ENCODE measurements at regions not wholly inside any gene's neighbourhood (a gene's known extent, or its start where the extent isn't known, plus 50 kb on each side); places are given as distances from the start of the nearest gene placed in this dataset.

- H3K4me3 ChIP-seq (ENCODE audit: low read depth, low read length): no peak overlapping the region
These were observed 1135.4 kb downstream of the XPNPEP1 start for GRCh38 chr10:108787932-108788331.

DNA sequence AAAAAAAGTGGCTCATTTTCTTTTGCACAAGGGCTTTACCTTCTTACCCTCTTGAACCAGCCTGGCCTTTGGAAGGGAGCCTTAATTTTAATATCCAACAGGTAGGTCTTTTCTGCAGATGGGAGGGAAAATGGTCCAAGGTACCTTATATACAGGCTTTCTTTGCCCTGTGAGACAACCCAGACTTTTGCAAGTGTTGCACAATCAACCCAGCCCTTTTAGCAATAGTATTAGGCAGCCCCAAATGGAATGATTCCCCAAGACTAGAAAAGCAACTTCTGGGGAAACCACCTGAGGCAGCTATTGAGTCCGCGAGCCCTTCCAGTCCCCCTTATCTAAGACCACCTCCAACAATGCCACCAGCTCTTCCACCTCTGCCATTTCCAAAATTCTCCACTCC is 1138.3 kb downstream of the XPNPEP1 start:
- TF ChIP-seq, protein P1, sequence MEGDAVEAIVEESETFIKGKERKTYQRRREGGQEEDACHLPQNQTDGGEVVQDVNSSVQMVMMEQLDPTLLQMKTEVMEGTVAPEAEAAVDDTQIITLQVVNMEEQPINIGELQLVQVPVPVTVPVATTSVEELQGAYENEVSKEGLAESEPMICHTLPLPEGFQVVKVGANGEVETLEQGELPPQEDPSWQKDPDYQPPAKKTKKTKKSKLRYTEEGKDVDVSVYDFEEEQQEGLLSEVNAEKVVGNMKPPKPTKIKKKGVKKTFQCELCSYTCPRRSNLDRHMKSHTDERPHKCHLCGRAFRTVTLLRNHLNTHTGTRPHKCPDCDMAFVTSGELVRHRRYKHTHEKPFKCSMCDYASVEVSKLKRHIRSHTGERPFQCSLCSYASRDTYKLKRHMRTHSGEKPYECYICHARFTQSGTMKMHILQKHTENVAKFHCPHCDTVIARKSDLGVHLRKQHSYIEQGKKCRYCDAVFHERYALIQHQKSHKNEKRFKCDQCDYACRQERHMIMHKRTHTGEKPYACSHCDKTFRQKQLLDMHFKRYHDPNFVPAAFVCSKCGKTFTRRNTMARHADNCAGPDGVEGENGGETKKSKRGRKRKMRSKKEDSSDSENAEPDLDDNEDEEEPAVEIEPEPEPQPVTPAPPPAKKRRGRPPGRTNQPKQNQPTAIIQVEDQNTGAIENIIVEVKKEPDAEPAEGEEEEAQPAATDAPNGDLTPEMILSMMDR (IDR thresholded peaks at IDR 0.05; ENCODE audit: borderline replicate concordance, insufficient read depth, low read depth, low read length): no peak
- H3K4me3 ChIP-seq (ENCODE audit: low read depth, low read length): no peak overlapping the region

More at GRCh38 chr10:108787932-108788331, 1135.4 kb downstream of the XPNPEP1 start:
- TF ChIP-seq, protein P1 (IDR thresholded peaks at IDR 0.05; ENCODE audit: borderline replicate concordance, insufficient read depth, low read depth, low read length): no peak

DNA sequence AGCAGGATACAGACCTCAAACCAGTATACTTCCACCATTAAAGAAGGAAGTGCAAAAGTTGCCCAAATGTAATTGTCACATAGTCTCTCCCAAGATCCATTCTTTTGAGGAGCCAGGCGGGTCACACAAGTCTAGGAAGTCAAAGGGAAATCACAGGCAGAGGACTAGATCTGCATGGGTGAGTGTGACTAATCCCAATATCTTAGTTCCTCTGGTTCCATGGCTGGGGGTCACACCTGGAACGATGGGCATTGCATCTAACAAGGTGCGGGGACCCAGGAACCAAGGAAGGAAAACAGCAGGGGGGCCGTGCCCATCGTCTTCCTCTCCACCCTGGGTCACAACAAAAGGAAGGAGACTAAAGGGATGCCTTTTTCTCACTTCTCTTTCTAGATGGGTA is 1138.8 kb downstream of the XPNPEP1 start:
- TF ChIP-seq, protein P1 (IDR thresholded peaks at IDR 0.05; ENCODE audit: borderline replicate concordance, insufficient read depth, low read depth, low read length): no peak

DNA sequence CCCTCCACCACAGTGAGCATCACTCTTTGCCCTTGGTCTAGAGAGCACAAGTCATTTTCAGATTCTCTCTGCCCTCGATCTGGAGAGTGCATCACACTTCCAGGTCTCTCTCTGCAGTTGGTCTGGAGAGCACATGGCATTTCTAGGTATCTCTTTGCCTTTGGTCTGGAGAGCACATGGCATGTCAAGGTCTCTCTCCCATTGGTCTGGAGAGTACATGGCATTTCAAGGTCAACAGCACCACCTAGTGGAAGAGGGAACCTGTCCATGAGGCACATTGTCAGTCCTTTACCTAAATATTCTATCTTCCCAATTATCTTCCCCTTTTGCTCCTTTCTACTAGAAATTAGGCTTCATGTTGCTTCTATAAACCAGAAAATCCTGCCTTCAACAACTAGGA is 1139.4 kb downstream of the XPNPEP1 start:
- H3K4me3 ChIP-seq (ENCODE audit: low read depth, low read length): no peak overlapping the region
- TF ChIP-seq, protein P1 (IDR thresholded peaks at IDR 0.05; ENCODE audit: borderline replicate concordance, insufficient read depth, low read depth, low read length): peak; percentile 60

More for the DNA sequence above, 1138.8 kb downstream of the XPNPEP1 start:
- H3K4me3 ChIP-seq (ENCODE audit: low read depth, low read length): no peak overlapping the region

GRCh38 chr10:108782411-108782810 is 1140.9 kb downstream of the XPNPEP1 start:
- TF ChIP-seq, protein P1 (IDR thresholded peaks at IDR 0.05; ENCODE audit: borderline replicate concordance, insufficient read depth, low read depth, low read length): no peak
- no peak overlapping the region for H3K4me3 ChIP-seq (ENCODE audit: low read depth, low read length)

- no peak overlapping the region for H3K4me3 ChIP-seq (ENCODE audit: low read depth, low read length)
- TF ChIP-seq, protein P1 (IDR thresholded peaks at IDR 0.05; ENCODE audit: borderline replicate concordance, insufficient read depth, low read depth, low read length): no peak
These were observed 1143.8 kb downstream of the XPNPEP1 start for GRCh38 chr10:108779501-108779900.

DNA sequence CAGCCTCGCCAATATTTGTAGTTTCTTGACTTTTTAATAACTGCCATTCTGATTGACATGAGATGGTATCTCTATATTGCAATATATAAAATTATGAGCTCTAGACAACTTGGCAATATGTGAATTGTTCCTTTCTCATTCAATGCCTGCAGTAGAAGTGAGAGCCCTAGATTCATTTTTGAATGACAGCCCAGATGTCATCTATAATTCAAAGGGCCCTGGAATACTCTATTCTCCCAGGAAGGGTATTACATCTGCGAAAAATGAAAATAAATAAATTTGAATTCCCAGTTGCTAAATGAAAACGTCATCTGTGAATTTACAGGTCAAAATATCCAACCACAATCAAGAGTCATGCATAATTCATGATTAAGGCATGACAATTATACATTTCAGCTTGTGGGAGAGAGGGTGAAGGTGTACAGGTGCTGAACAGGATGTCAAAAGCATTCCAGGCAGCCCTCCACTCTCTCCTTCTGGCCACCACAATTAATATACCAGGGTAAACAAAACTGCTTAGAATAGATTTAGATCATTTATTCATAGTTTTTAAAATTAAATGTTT is 1147.3 kb downstream of the XPNPEP1 start:
- no peak overlapping the region for H3K4me3 ChIP-seq (ENCODE audit: low read depth, low read length)
- TF ChIP-seq, protein P1 (IDR thresholded peaks at IDR 0.05; ENCODE audit: borderline replicate concordance, insufficient read depth, low read depth, low read length): no peak
